GM19463 (cell line): ENCODE measurements at regions not wholly inside any gene's neighbourhood (a gene's known extent, or its start where the extent isn't known, plus 50 kb on each side); places are given as distances from the start of the nearest gene placed in this dataset.
"Not testable (repeated sequence)": the region's sequence is repeated elsewhere in the genome, so short reads cannot be mapped to it uniquely, and the experiment has no call there.

Source experiments
- ATAC-seq: cut with Tn5 transposase; IDR thresholded peaks from one replicate; pipeline ENCODE4 v1.9.1; 2021; ENCODE audit warnings: mild to moderate bottlenecking, moderate library complexity; ENCODE audit not compliant: unreplicated experiment

DNA sequence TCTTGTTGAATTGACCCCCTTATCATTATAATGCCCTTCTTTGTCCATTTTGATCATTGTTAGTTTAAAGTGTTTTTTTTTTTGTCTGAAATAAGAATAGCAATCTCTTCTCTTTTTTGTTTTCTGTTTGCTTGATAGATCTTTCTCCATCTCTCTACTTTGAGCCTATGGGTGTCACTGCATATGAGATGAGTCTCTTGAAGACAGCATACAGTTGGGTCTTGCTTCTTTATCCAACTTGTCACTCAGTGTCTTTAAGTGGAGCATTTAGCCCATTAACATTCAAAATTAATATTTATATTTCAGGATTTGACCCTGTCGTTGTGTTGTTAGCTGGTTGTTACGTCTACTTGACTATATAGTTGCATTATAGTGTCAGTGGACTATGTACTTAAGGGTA lies 135.4 kb downstream of the HMHB1 start:
- no peak for ATAC-seq

DNA sequence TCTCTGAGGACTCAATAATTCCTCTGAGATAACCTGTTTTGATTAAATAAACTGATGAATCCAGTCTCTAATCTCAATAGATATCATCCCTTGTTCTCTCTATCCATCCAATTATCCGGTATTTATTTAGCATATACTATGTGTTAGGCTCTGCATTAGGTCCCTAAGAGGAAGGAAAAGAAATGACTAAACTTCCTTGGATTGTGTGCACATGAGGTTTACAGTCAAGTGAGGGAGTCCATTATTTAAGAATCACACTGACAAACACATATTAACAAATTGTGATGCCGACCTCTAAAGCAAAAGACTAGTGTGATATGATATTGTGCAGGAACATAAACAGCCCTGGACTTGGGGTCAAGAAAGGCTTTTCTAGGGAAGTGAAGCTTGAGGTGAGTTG lies 140.8 kb downstream of the HMHB1 start:
- no peak for ATAC-seq

DNA sequence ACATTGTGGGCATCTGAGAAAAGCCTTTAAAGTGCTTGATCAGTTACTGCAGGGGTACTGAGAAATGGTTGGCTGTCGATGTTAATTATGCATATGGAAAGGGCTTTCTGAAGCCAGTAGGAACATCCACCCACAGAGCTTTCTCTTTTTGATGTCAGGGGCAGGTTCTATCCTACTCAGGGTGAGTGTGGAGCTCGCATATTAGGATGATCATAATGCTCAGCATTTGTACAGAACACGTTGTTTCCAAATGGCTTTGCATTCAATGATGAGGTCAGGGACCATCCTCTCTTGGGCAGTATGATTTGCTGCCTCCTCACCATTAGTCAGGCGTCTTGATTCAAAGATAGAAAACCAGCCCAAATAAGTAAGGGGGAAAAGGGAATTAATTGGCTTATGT lies 141.9 kb downstream of the HMHB1 start:
- ATAC-seq: no peak

DNA sequence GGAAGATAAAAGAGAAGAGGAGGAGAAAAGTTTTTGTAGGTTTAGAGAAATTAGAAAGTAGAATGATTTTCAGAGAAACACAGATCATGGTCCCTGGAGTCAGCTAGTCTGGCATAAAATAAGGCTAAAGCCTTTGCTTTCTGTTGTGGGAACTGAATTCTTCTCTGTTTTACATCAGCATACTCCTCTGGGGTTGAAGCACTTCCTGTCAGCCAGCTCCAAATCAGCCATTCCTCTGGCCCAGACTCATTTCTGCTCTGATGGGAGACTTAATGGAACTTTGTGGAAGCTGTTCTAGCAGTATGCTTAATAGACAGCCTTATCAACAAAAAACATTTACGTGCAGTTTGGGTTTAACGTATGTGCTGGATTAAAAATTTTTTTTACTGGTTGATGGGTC lies 143.2 kb downstream of the HMHB1 start:
- no peak for ATAC-seq

DNA sequence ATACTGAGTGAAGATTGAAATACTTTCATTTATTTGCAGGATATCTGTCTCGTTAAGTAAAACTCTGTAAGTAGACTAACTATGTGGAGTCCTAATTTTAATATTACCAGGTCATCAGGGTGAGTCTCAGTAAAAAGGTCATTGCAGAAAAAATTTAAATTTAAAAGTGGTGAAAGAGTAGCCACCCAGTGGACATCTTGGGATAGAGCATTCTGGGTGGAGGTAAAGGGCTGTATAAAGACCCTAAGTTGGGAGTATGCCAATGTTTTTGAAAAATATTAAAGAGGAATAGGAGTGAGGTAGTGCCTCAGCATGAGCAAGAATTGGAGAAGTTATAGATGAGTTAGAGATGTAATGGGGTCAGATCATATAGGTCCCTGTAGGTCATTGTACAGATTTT lies 145.5 kb downstream of the HMHB1 start:
- no peak for ATAC-seq

DNA sequence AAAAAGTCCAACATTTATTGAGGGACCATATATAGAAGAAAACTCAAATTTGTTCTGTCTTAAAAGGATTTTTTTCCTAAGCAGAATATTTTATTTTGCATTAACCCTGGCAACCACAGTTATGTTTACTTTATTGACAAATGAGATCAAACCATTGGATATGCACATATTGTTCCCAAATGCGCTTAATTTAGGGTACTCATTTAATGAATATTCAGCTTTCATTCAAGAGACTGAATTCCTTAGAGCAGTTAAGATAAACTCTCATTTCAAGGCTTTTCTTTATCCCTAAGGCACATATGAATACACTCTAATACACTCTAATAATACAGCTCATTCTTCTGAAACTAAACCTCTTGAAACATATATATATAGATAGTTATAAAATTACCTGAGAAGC lies 150.2 kb downstream of the HMHB1 start:
- ATAC-seq: no peak

DNA sequence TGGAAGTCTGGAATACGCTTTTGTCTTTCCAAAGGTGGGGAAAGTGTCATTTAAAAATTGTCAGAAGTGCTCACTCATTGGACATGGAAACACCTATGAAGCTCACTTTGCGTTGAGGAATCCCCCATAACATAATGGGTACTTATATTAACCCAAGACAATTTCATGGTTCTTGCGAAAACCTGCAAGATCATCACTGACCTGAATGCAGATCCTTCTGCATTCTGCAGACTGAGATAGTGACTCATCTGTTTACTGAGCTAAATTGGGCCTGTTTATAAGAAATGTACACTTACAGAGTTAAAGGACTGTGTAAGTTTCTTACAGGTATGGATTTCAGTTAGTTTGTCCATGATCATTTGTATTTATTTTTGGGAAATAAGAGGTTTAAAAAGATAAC lies 153.0 kb downstream of the HMHB1 start:
- ATAC-seq: no peak

DNA sequence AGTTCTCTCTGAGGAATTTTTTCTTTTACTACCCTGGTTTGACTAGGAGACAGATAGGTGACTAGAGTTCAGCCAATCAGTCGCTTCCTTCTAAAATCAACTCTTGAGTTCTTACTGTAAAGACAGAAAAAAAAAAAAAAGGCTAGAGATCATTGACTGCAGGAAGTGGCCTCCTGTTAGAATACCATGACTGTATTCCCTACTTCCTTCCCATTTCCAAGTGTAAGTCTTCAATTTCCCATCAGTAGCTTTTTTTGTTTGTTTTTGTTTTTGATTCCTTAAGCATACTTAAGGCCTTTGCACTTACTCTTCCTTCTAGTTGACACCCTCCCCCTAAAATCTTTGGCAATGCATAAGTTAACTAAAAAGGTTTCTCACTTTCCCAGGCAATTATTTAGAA lies 154.3 kb downstream of the HMHB1 start:
- no peak for ATAC-seq

DNA sequence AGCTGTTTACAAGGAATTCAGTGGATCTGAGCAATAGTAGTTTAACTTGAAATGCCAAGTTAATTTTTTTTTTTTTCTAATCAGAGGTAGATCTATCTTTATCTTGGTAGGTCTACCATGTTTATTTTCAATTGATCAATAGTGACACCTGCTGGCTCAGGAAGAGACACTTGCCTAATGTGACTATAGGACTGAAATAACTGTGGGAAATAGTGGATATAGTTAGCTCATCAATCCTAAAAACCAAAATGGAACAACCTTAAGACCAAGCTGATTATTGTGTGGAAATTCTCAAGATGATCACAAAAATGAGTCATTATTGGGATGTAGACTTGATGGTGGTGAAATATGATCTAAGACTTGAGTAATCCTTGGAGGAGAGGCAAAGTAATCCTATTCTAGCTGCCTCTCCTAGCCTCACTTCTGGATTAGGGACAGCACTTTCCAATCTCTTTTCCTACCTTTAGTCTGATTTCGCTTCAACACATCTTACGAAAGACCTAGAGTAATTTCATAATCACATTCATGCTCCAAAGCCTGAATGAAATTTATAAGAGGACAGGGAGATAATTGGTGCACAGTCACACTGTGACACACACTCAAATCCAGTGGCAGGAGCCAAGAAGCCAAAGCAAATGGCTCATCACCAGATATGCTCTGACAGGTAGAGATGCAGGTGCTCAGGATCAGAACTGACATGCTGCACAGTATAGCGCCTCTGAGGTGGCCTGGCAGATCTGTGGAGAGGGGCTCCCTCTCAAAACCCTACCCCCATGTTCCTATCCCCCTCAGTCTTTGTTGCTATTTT lies 156.3 kb downstream of the HMHB1 start:
- peak; percentile 48 for ATAC-seq

DNA sequence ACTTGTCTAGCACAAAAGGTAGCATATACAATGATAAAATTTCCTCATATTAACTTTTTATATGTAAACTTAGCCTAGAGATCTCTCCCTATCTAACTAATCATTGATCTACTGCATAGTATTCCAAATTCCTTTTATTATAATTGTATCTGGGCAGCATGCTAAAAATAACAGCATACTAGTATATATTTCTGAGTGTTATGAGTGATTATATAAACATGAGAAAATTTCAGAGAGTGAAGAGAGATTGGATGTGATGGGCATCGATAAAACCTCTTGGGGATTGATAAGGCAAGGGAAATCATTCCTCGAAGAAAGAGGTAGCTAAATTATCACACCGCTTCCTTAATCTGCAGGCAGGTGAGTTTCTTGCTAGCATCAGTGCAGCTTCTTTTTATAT lies 158.2 kb downstream of the HMHB1 start:
- ATAC-seq: no peak

DNA sequence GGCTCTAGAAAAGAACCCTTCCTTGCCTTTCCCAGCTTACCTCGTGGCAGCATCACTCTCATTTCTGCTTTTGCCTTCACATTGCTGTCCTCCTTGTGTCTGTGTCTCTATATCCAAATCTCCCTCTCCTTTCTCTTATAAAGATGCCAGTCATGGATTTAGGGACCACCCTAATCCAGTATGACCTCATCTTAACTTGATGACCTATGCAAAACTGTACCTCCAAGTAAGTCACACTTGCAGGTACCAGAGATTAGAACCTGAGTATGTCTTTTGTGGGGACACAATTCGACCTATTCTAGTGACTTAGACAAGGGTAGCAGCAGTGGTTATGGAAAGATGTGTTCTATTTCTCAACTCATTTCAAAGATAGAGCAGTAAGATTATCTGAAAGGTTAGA lies 160.1 kb downstream of the HMHB1 start:
- ATAC-seq: no peak

DNA sequence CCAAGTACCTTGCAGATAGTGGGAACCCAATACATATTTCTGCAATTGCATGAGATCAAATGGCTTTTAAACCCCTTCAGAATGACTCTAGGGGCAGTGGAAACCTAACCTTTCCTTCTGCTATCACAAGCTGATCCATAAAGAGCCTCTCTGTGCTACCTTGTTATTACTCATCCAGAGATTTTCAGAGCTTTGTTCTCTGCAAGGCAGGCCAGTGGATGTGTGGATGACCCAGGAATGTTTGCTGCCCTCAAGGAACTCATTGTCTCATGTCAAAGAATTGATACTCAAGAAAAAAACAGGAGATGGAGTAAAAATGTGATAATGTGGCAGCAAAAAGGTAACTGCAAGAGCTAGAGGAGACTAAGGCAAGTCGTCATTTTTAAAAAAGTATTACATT lies 164.1 kb downstream of the HMHB1 start:
- ATAC-seq: no peak

DNA sequence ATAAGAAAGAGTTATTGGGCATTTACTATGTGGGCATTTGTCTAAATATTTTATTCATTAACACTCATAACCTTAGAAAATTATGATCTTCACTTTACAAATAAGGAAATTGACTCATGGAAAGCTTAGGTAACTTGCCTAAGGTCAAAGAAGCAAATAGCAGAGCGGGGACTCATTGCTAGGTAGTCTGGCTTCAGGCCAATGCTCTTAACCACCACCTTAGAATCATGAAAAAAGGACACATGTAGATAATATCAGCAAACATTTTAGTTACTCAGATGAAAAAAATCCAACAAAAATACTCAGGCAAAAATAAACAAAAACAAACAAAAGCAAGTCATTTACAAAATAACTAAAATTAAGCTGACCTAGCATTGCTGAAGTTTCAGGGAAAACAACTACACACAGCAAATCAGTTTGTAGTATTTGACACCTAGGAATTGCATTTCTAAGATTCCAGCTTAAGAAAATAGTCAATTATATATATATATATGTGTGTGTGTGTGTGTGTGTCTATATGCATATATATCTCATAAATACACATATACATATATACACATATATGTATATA lies 166.0 kb downstream of the HMHB1 start:
- ATAC-seq: no peak

DNA sequence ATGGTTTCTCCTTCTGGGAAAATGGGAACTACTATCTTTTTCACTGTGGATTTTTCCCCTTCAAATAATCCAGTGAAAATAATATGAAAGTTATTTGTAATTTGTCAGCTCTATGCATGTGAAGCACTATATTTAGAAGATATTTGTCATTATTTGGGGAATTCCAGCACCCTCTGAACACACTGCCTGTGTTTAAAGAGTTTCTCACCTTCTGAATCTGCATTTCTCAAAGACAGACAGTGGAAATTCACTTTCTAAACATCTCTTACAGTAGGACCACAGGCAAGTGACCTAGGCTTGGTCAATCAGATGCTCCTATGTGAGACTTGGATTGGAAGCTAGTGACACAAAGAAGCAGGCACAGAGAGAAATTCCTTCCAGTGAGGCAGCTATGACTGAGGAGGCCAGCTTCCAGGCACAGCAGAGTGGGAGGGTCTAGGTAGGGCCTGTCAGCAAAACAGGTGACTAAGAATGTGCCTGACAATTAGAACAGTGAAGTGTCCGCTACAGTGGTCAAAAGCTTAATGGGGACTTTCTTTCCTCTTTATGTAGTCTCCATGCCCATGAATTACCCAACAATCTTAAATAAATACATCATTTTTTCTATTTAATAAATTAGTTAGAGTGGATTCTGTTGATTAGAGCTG lies 167.2 kb downstream of the HMHB1 start:
- ATAC-seq: peak; percentile 71

DNA sequence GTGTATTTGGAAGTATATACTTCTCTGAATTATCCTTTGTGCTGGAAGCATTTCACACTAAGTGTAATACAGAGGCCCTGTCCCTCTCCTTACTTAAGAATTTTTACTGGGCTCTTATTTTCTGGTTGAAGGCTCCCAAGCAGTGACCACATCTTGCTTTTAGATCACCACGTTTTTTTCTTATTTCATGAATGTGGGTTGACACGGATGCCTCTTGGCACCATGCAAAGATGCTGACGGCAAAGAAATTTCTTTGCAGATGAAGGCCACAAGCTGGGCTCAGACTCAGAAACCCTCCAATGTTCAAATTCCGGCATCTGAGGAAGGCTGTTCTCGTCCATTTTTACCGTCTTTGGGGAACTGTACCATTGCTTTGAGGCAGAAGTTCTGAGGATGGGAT lies 168.5 kb downstream of the HMHB1 start:
- ATAC-seq: no peak

DNA sequence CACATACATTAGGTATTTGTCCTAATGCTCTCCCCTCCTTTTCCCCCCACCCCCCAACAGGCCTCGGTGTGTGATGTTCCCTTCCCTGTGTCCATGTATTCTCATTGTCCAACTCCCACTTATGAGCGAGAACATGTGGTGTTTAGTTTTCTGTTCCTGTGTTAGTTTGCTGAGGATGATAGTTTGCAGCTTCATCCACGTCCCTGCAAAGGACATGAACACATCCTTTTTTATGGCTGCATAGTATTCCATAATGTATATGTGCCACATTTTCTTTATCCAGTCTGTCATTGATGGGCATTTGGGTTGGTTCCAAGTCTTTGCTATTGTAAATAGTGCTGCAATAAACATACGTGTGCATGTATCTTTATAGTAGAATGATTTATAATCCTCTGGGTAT lies 171.0 kb downstream of the HMHB1 start:
- ATAC-seq: not testable (repeated sequence)

DNA sequence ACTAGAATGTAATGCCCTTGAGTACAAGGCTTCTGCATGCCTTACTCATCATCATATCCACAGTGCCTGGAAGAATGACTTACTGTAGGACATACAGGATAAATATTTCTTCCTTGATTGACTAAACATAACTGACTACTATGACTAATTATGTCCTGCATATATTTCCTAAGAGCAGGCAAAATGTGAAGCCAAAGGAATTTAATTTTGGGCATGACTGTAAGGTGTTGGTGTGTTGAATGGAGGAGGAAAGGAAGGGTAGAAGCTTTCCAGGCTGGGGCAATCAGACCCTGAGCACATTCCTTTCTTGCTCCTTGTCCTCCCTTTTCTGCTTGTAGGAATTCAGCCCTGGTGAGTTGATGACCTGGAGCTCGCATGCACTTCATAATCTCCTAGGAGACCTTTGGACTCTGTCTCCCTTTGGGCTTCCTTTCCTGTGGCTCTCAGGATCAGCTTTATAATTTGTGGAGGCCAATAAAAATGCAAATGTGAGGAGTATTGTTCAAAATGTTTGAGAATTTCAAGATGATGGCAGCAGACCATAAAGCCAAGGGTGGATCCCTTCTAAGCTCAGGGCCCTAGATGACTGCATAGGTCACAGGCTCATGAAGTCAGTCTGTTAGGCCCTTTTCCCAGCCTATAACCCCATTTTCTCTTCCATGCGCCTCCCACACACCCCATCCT lies 174.0 kb downstream of the HMHB1 start:
- ATAC-seq: no peak

DNA sequence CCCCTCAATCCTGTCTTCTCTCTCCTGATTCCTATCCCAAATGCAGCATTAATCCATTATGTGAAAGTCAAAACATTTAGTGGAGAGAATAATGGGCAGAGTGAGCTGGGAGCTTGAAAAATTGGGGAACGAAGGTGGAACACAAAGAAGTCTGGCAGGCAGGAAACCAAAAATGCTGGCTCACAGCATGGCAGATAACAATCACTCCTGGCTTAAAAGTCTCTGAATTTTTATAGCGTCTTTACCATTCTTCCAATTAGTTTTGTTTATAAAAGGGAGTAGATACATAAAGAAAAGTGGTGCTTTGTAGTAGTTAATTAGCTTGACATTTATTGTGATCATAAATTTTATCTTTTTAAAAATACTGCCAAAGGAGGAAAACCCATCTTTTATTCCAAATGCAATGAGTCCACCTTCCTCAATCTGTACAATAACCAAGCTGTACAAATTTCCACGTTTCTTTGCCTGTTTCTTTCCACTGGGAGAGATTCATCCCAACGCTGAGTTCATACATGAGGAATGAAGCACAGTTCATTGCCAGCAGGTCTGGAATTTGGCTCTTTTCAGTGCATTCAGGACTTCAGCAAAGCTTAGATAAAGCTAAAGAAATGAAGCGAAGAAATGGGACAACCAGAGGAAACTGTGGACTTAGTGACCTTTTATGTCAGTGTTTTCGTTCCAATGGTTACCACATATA lies 174.7 kb downstream of the HMHB1 start:
- no peak for ATAC-seq

DNA sequence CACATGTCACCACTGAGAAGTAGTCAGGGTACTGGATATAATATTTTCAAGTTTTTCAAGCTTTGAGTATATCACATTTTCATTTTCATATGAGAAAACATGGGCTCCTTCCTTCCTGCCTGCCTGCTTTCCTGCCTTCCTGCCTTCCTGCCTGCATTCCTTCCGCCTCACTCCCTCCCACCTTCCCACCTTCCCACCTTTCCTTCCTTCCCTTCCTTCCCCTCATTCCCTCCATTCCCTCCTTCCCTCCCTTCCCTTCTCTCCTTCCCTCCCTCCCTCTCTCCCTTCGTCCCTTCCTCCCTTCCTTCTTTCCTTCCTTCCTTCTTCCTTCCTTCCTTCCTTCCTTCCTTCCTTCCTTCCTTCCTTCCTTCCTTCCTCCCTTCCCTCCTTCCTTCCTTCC lies 175.3 kb downstream of the HMHB1 start:
- no peak for ATAC-seq

DNA sequence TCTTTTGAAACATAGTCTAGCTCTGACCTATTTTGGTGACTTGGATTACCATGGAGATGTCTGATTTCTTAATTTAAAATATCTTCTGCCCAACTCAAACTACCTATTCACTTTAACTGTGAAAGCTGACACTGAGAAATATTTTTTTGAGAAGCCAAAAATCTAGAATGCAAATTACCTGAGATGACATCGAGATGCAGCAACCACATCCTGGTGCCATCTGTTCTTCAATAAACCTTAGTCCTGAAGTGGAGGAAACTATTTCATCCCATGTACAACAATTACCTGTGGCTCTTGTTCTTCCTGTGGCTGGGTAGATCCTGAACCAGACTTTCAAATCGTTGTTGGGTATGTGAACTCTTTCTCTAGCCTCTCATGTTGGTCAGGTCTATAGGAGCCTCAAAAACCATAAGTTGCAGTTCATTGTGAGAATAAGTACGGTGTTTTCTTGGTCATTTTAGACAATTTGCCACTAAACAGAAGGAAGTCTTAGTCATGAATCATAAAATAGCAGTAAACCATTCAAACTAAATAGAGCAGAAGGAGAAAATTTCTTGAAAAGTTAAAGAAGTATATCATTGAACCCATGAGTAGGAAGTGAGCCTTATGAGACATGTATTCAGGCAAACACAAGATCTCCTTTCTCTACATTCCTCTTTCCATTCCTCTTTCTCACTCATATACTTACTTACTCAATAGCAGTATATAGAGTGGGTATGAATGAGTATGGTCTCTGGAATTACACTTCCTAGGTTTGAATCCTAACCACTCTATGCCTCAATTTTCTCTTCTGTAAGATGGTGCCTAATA lies 176.0 kb downstream of the HMHB1 start:
- no peak for ATAC-seq
